GM13977 (cell line): ENCODE measurements at regions not wholly inside any gene's neighbourhood (a gene's known extent, or its start where the extent isn't known, plus 50 kb on each side); places are given as distances from the start of the nearest gene placed in this dataset.
"Not testable (repeated sequence)": the region's sequence is repeated elsewhere in the genome, so short reads cannot be mapped to it uniquely, and the experiment has no call there.

Experiments
- DNase-seq: peaks from one replicate; pipeline ENCODE4 v3.0.0; 2012; ENCODE audit warnings: low spot score
- in situ Hi-C: fragments of 300-500 bp; cut with MboI; formaldehyde crosslinking; loops from one replicate; pipeline ENCODE4 v1.12.0; 2022; ENCODE audit warnings: low sequenced_read_pairs, low pct_unique_long_range_greater_than_20kb, mixed read lengths, inconsistent platforms; ENCODE audit not compliant: unreplicated experiment

GRCh38 chr14:19162920-19163319 is 195.7 kb downstream of the POTEM start:
- DNase-seq, in situ Hi-C loops: not testable (repeated sequence)

DNA sequence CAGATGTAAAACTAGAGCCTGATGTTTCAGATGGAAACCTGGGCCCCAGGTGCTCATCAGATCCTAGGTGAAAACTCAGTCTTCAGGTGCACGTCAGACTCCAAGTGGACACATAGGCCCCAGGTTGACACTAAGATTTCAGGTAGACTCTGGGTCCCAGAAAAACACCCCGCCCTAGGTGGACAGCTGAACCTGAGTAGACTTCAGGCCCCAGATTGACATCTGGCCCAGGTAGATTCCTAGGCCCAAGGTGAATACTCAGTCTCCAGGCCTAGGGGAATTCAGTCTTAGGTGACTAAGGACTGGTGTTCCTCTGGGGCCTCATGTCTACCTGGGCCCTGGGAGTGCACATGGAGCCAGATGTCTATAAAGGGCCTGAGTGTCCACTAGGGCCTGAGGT is 196.7 kb downstream of the POTEM start:
- in situ Hi-C loops, DNase-seq: not testable (repeated sequence)

GRCh38 chr14:19164426-19164825 is 197.2 kb downstream of the POTEM start:
- in situ Hi-C loops, DNase-seq: not testable (repeated sequence)

DNA sequence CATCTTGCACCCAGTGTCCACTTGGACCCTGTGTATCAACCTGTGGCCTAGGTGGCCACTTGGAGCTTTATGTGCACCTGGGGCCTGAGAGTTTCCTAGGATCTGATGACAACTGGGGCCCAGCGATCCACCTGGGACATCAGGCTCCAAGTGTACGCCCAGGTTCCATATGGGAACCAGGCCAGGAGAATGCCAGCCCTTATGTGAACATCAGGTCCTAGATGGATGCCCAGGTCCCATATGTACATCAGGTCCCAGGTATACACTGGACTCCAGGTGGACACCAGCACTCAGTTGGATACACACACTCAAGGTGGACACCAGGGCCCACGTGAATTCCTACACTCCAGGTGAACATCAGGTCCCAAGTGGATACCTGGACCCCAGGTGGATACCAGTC is 198.8 kb downstream of the POTEM start:
- DNase-seq, in situ Hi-C loops: not testable (repeated sequence)

DNA sequence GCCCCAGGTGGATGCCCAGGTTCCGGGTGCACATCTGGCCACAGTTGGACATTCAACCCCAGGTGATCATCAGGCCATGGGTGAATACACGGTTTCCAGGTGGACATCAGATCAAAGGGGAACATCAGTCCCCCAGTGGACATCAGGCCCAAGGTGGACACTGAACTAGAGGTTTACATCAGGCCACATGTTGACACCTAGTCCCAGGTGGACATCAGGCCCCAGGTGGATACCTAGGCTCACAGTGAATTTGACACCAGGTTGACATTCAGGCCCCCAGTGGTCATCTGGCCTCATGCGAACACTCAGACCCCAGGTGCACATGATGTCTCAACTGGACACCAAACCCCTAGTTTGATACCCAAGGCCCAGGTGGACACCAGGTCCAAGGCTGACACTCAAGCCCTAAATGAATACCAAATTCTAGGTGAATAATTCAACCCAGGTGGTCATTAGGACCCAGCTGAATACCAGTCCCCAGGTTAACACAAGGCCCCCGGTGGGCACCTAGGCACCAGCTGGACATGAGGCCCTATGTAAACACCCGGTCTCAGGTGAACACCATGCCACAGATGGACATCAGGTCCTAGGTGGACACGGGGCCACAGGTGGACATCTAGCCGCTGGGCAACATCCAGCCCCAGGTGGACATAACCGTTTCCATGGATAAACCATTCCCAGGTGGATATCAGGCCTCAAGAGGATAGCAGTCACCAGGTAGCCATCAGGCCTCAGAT is 200.4 kb downstream of the POTEM start:
- in situ Hi-C loops, result not testable (repeated sequence)
- peak; percentile 1 for DNase-seq

DNA sequence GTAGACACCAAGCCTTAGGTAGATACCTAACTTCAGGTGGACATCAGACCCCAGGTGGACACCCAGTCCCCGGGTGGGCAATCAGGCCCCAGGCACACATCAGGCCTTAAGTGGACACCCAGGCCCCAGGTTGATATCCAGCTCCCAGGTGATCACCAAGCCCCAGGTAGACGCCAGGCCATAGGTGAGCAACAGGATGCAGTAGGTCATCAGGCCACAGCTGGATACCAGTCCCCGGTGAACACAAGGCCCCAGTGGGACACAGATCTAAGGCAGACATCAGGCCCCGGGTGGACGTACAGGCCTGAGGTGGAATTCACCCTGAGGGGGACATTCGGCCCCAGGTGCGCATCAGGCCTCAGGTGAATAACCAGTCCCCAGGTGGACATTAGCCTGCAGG is 201.0 kb downstream of the POTEM start:
- DNase-seq, in situ Hi-C loops: not testable (repeated sequence)

DNA sequence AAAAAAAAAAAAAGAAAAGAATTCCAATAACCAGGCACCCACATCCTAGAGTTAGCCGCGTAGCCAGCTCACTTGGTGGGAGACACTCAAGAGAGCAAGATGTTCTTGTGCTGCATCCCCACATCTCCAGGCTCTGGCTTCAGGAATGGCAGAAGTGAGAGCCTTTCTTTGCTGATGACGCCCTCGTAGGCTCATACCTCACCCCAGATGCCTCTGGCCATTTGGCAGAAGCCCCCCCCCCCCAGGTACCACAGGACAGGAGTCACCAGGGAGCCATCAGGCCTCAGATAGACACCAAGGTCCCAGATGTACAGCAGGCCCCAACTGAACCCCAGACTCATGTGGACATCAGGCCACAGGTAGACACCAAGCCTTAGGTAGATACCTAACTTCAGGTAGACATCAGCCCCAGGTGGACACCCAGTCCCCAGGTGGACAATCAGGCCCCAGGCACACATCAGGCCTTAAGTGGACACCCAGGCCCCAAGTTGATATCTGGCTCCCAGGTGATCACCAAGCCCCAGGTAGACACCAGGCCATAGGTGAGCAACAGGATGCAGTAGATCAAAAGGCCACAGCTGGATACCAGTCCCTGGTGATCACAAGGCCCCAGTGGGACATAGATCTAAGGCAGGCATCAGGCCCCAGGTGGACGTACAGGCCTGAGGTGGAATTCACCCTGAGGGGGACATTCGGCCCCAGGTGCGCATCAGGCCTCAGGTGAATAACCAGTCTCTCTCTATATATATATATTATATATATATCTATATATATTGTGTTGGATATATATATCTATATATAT is 202.5 kb downstream of the POTEM start:
- in situ Hi-C loops, DNase-seq: not testable (repeated sequence)

GRCh38 chr14:19172745-19173144 is 205.5 kb downstream of the POTEM start:
- DNase-seq, in situ Hi-C loops: not testable (repeated sequence)

GRCh38 chr14:19173188-19173587 is 206.0 kb downstream of the POTEM start:
- DNase-seq, in situ Hi-C loops: not testable (repeated sequence)

DNA sequence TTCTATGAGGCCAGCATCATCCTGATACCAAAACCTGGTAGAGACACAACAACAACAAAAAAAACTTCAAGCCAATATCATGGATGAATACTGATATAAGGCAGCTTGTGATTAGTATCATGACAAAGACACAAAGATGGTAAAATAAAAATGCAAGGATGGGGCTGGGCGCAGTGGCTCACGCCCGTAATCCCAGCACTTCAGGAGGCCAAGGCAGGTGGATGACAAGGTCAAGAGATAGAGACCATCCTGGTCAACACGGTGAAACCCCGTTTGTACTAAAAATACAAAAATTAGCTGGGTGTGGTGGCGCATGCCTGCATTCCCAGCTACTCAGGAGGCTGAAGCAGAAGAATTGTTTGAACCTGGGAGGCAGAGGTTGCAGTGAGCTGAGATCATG is 210.2 kb downstream of the POTEM start:
- DNase-seq, in situ Hi-C loops: not testable (repeated sequence)

- in situ Hi-C loops, result not testable (repeated sequence)
- DNase-seq, result peak; percentile 1
Observed at GRCh38 chr14:19180297-19180696, 213.1 kb downstream of the POTEM start.

DNA sequence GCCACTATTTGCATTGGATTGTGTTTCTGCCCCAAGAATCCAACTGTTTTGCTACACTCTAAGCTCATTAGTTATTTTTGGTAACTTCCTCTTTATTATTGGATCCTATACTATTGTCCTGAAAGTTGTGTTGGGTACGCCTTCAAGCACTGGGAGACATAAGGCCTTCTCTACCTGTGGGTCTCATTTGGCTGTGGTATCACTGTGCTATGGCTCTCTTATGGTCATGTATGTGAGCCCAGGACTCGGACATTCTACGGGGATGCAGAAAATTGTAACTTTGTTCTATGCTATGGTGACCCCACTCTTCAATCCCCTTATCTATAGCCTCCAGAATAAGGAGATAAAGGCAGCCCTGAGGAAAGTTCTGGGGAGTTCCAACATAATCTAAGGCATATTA is 213.6 kb downstream of the POTEM start:
- in situ Hi-C loops, DNase-seq: not testable (repeated sequence)

GRCh38 chr14:19195146-19195545 is 227.9 kb downstream of the POTEM start:
- in situ Hi-C loops, DNase-seq: not testable (repeated sequence)

DNA sequence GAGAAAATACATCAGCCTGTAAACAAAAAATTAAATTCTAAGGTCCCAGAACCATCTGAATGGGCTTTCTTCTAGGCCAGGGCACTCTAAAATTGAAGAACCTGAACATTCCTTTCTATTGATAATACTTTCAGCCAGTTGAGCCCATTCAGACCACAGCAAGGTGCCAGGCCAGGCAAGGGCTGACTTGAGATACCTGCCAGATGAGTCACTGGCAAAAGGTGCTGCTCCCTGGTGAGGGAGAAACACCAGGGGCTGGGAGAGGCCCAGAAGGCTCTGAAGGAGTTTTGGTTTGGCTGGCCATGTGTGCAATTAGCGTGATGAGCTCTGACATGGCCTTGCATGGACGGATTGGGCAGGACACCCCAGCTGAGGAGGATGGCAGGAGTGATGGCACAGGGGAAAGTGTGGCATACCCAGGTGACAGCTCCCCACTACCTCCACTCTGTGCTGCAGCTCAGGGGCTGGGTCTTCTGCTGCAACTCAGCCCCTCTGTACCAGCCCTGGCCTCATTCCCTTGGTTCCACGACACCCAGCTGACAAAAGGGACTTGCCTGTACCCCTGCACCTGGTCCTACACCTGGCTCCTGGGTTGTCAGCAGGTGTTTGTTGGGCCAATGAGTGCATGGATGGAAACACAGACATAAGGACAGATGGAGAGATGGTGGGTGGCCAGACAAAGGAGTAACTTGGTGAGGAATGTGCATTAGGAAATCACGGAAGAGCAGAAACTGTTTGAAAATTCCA is 230.4 kb downstream of the POTEM start:
- DNase-seq, in situ Hi-C loops: not testable (repeated sequence)

DNA sequence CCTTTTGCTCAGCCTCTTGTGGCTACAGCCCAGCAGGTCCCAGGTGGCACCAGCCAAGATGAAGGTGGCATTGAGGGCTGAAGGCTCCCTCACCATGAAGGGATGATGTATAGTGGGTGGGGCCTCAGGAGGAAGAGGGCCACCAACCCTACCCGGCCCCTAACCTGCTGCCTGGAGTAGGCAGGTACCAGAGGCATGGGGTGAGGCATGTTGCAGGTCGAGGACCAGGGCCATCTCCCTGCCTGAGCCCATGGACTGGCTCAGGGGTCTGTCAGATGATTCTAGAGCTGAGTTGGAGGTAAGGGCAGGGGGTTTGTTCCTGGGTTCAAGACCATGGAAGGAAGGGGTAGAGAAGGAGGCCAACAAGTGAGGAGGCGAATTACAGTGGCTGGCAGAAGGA is 231.1 kb downstream of the POTEM start:
- DNase-seq, in situ Hi-C loops: not testable (repeated sequence)

- in situ Hi-C loops, DNase-seq: not testable (repeated sequence)
Observed at GRCh38 chr14:19201394-19202052, 232.6 kb downstream of the POTEG start.

DNA sequence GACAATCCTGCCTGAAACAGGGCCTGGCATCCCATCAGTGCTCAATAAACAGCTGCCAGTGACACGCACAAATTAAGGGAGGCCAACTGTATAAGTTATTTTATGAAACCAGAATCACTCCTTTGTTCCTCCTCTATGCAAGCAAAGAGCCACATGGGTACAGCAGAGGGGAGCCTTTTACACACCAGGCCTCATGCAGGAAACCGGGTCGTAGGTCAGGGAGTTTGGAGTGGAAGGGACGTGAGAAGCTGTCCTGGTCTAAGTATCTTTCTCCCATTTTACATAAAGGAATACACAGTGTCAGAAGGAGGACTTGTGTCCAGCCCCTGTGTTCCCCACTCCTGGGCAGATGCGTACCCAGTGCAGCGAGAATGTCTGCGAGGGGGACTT is 232.1 kb downstream of the POTEG start:
- in situ Hi-C loops, DNase-seq: not testable (repeated sequence)
